Lower leg skin (tissue), 3 donors: ENCODE measurements at regions not wholly inside any gene's neighbourhood (a gene's known extent, or its start where the extent isn't known, plus 50 kb on each side); places are given as distances from the start of the nearest gene placed in this dataset.

Experiments used
- CTCF ChIP-seq, 3 donors: fragments of 450-650 bp; IDR thresholded peaks; one replicate each; pipeline ENCODE4 v1.5.1; 2016; ENCODE audit warnings: antibody characterized with exemption in 3 of 3, mild to moderate bottlenecking in 3 of 3, moderate library complexity in 2 of 3
- POLR2A ChIP-seq, 2 donors: fragments of 450-650 bp; IDR thresholded peaks; one replicate each; pipeline ENCODE4 v1.6.1; 2016 to 2017; ENCODE audit warnings: antibody characterized with exemption in 2 of 2, mild to moderate bottlenecking in 1 of 2, moderate library complexity in 1 of 2

DNA sequence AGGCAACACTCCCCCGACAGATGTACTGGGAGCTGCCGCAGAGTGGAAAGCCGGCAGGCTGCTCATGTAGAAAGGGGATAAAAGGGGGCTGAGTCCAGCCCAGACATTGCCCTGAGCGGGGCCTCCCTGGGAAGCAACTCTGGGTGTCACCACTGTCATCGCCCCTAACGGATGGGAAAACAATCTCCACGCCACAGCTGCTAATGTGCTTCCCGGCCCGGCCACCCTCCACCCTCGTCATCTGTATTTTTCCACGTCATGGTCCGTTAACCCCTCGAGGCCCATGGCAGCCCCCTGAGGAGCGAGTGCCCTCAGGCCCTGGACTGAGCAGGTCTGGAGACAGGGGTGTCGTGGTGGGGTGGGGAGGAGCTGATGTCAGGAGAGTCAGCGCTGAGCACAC is 227.4 kb downstream of the DLL1 start:
- TF ChIP-seq CTCF (IDR thresholded peaks at IDR 0.05) (no peak), POLR2A (IDR thresholded peaks at IDR 0.05) (no peak)
